ENCODE measurements at regions not wholly inside any gene's neighbourhood (a gene's known extent, or its start where the extent isn't known, plus 50 kb on each side); places are given as distances from the start of the nearest gene placed in this dataset.

DNA sequence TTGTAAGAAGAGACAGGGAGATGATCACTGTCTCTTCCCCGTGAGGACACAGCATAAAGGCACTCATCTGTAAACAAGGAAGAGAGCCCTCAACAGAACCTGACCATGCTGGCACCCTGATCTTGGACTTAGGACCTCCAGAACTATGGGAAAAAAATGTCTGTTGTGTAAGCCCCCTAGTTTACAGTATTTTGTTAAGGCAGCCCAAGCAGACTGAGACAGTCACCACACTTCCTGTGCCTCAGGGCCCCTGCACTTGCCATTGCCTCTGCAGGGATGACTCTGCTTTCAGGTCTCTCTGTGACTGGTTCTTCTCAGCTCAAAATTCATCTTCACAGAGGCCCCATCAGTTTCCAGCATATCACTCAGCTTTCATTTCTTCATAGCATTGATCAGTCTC, 372.1 kb downstream of the TLE1 start:
- TF ChIP-seq, protein P1, sequence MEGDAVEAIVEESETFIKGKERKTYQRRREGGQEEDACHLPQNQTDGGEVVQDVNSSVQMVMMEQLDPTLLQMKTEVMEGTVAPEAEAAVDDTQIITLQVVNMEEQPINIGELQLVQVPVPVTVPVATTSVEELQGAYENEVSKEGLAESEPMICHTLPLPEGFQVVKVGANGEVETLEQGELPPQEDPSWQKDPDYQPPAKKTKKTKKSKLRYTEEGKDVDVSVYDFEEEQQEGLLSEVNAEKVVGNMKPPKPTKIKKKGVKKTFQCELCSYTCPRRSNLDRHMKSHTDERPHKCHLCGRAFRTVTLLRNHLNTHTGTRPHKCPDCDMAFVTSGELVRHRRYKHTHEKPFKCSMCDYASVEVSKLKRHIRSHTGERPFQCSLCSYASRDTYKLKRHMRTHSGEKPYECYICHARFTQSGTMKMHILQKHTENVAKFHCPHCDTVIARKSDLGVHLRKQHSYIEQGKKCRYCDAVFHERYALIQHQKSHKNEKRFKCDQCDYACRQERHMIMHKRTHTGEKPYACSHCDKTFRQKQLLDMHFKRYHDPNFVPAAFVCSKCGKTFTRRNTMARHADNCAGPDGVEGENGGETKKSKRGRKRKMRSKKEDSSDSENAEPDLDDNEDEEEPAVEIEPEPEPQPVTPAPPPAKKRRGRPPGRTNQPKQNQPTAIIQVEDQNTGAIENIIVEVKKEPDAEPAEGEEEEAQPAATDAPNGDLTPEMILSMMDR (IDR thresholded peaks at IDR 0.05), result no peak
- TF ChIP-seq EZH2 (IDR thresholded peaks at IDR 0.05), result no peak

Data from neural progenitor cell (in vitro differentiated cells).